IPS-15b (cell line): ENCODE measurements at regions not wholly inside any gene's neighbourhood (a gene's known extent, or its start where the extent isn't known, plus 50 kb on each side); places are given as distances from the start of the nearest gene placed in this dataset.
"Not testable (repeated sequence)": the region's sequence is repeated elsewhere in the genome, so short reads cannot be mapped to it uniquely, and the experiment has no call there.

Experiments
- H3K27me3 ChIP-seq: one replicate; pipeline ENCODE4 v1.6.1; 2013; ENCODE audit warnings: low read length; ENCODE audit not compliant: control insufficient read depth, insufficient read depth
- H3K36me3 ChIP-seq: one replicate; pipeline ENCODE4 v1.6.1; 2013; ENCODE audit warnings: low read length; ENCODE audit not compliant: control insufficient read depth, insufficient read depth
- H3K4me1 ChIP-seq: one replicate; pipeline ENCODE4 v1.6.1; 2013; ENCODE audit warnings: mild to moderate bottlenecking, low read length; ENCODE audit not compliant: control insufficient read depth, insufficient read depth
- H3K4me3 ChIP-seq: one replicate; pipeline ENCODE4 v1.5.1; 2013; ENCODE audit warnings: low read depth, low read length
- H3K9ac ChIP-seq: one replicate; pipeline ENCODE4 v1.6.1; 2013; ENCODE audit warnings: low read depth, mild to moderate bottlenecking, low read length
- H3K9me3 ChIP-seq: one replicate; pipeline ENCODE4 v1.6.1; 2013; ENCODE audit warnings: mild to moderate bottlenecking, low read length; ENCODE audit not compliant: control insufficient read depth, insufficient read depth

DNA sequence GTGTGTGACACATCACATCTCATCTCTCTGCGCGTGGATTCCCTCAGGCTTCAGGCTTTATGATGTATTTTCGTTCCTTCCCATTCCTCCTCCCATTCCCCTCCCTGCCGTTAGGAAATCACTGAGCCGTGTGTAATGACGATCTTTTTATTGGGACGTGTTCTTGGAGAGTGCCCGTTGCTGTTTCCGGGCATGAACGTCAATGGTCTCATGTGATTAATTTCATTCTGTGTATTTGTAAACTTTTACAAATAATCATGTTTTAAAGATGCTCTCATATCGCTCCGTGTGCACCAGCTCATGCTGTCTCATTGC lies 271.3 kb downstream of the ADGRD1 start:
- H3K4me1 ChIP-seq, H3K36me3 ChIP-seq, H3K27me3 ChIP-seq, H3K9me3 ChIP-seq, H3K9ac ChIP-seq, H3K4me3 ChIP-seq: not testable (repeated sequence)

- Histone ChIP-seq H3K4me3 (no peak overlapping the region), H3K36me3 (no peaks in the 10 kb centered on the region), H3K4me1 (no peaks in the 10 kb centered on the region), H3K9me3 (no peaks in the 10 kb centered on the region), H3K27me3 (no peaks in the 10 kb centered on the region), H3K9ac (no peak overlapping the region)
Measured at GRCh38 chr12:131226345-131227265, 272.9 kb downstream of the ADGRD1 start.

DNA sequence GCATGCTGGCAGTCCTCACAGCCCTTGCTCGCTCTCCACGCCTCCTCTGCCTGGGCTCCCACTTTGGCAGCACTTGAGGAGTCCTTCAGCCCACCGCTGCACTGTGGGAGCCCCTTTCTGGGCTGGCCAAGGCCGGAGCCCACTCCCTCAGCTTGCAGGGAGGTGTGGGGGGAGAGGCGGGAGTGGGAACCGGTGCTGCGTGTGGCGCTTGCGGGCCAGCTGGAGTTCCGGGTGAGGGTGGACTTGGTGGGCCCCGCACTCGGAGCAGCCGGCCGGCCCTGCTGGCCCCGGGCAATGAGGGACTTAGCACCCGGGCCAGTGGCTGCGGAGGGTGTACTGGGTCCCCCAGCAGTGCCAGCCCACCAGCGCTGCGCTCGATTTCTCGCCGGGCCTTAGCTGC lies 273.9 kb downstream of the ADGRD1 start:
- not testable (repeated sequence) for H3K4me1 ChIP-seq, H3K9ac ChIP-seq, H3K27me3 ChIP-seq, H3K36me3 ChIP-seq, H3K4me3 ChIP-seq, H3K9me3 ChIP-seq

DNA sequence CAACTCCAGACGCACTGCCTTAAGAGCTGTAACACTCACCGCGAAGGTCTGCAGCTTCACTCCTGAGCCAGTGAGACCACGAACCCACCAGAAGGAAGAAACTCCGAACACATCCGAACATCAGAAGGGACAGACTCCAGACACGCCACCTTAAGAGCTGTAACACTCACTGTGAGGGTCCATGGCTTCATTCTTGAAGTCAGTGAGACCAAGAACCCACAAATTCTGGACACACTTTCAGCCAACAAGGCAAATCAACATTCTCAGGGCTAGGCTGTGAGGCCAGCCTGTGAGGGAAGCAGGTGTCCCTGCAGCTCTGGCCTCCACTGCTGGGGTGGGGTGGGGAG lies 275.3 kb downstream of the ADGRD1 start:
- not testable (repeated sequence) for H3K9me3 ChIP-seq, H3K9ac ChIP-seq, H3K27me3 ChIP-seq, H3K4me3 ChIP-seq, H3K36me3 ChIP-seq, H3K4me1 ChIP-seq

GRCh38 chr12:131229426-131230339 lies 276.0 kb downstream of the ADGRD1 start:
- Histone ChIP-seq H3K9me3 (no peaks in the 10 kb centered on the region), H3K9ac (no peak overlapping the region), H3K27me3 (no peaks in the 10 kb centered on the region), H3K4me3 (no peak overlapping the region), H3K4me1 (no peaks in the 10 kb centered on the region), H3K36me3 (no peaks in the 10 kb centered on the region)

- Histone ChIP-seq H3K4me3 (no peak overlapping the region), H3K27me3 (no peaks in the 10 kb centered on the region), H3K4me1 (no peaks in the 10 kb centered on the region), H3K9ac (no peak overlapping the region), H3K9me3 (no peaks in the 10 kb centered on the region), H3K36me3 (no peaks in the 10 kb centered on the region)
Measured at GRCh38 chr12:131230340-131231031, 276.8 kb downstream of the ADGRD1 start.

- Histone ChIP-seq H3K9me3 (no peaks in the 10 kb centered on the region), H3K4me1 (no peaks in the 10 kb centered on the region), H3K27me3 (no peaks in the 10 kb centered on the region), H3K4me3 (no peak overlapping the region), H3K9ac (no peak overlapping the region), H3K36me3 (no peaks in the 10 kb centered on the region)
Measured at GRCh38 chr12:131231032-131231980, 277.6 kb downstream of the ADGRD1 start.

DNA sequence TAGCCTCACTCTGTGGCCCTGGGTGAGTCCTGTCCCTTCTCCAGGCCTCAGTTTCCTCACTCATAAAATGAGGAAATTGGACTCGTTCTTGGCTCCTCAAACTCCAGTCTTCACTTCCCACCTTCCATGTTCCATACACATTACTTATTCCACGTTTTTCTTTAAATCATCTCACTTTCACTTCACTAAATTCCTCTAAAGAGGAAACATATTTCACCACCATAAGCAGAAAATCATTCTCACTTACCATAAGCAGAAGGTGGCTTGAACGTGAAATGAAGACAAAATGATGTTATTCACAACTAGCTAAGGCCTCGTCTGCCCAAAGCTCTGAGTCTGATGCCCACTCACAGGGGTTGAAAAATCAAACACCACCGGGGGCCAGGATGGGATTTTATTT lies 278.3 kb downstream of the ADGRD1 start:
- Histone ChIP-seq H3K4me1 (no peaks in the 10 kb centered on the region), H3K27me3 (no peaks in the 10 kb centered on the region), H3K36me3 (no peaks in the 10 kb centered on the region), H3K9me3 (no peaks in the 10 kb centered on the region), H3K4me3 (no peak overlapping the region), H3K9ac (no peak overlapping the region)

DNA sequence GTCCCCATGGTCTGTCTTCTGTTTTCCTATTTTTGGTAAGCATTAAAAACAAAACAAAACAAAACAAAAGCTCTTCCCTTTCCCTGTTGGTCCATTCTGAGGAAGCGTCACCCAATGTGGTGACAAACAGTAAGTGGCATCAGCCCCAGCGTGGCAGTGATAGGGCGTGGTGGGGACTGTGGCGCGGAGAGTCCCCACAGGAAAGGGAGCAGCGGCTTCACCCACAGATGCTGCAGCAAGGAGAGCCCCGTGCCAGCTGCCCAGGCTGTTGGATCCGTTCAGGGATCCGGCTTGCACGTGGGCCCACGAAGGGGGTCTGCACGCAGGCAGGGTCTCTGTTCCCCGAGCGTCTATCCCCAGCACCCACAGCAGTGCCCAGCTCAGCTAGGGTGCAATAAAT lies 279.2 kb downstream of the ADGRD1 start:
- H3K9me3 ChIP-seq, H3K27me3 ChIP-seq, H3K9ac ChIP-seq, H3K4me1 ChIP-seq, H3K36me3 ChIP-seq, H3K4me3 ChIP-seq: not testable (repeated sequence)

- not testable (repeated sequence) for H3K4me3 ChIP-seq, H3K27me3 ChIP-seq, H3K9ac ChIP-seq, H3K4me1 ChIP-seq, H3K36me3 ChIP-seq, H3K9me3 ChIP-seq
Measured at GRCh38 chr12:131233850-131234789, 280.4 kb downstream of the ADGRD1 start.
